BLaER1 treated with 17β-estradiol and CSF1 and Interleukin-3, amounts not matched to agents 10 nM and 100 nM (cell line): ENCODE measurements at regions not wholly inside any gene's neighbourhood (a gene's known extent, or its start where the extent isn't known, plus 50 kb on each side); places are given as distances from the start of the nearest gene placed in this dataset.
"Not testable (repeated sequence)": the region's sequence is repeated elsewhere in the genome, so short reads cannot be mapped to it uniquely, and the experiment has no call there.

Source experiments
- H3K27ac ChIP-seq, 11 experiments: shearing (Covaris generic); formaldehyde crosslinking; 2 replicates each; pipeline ENCODE4 v1.8.1; 2022
- H3K27me3 ChIP-seq, 11 experiments: shearing (Covaris generic); formaldehyde crosslinking; 2 replicates each; pipeline ENCODE4 v1.8.1; 2022
- H3K36me3 ChIP-seq, 11 experiments: shearing (Covaris generic); formaldehyde crosslinking; 2 replicates each; pipeline ENCODE4 v1.8.1; 2022
- H3K4me1 ChIP-seq, 10 experiments: shearing (Covaris generic); formaldehyde crosslinking; 2 replicates each; pipeline ENCODE4 v1.8.1; 2022
- H3K4me2 ChIP-seq, 11 experiments: shearing (Covaris generic); formaldehyde crosslinking; 2 replicates each; pipeline ENCODE4 v1.8.1; 2022
- H3K4me3 ChIP-seq, 10 experiments: shearing (Covaris generic); formaldehyde crosslinking; 2 replicates each; pipeline ENCODE4 v1.8.1; 2022
- H3K9ac ChIP-seq, 11 experiments: shearing (Covaris generic); formaldehyde crosslinking; 2 replicates each; pipeline ENCODE4 v1.8.1; 2022
- H3K9me3 ChIP-seq, 11 experiments: shearing (Covaris generic); formaldehyde crosslinking; replicated peaks in 1 of 11; 2 replicates each; pipeline ENCODE4 v1.8.1; 2022
- H4K20me1 ChIP-seq, 11 experiments: shearing (Covaris generic); formaldehyde crosslinking; 2 replicates each; pipeline ENCODE4 v1.8.1; 2022
- Cebpa-rat ChIP-seq, 11 experiments: shearing (Covaris generic); IDR thresholded peaks; 2 replicates each; pipeline ENCODE4 v1.8.1; 2022

- no peaks in the 10 kb centered on the region for H4K20me1 ChIP-seq
- no peaks in the 10 kb centered on the region for H3K9me3 ChIP-seq
- no peak for TF ChIP-seq Cebpa-rat (IDR thresholded peaks at IDR 0.05)
- no peaks in the 10 kb centered on the region for H3K27me3 ChIP-seq
- no peak overlapping the region for H3K4me2 ChIP-seq
- no peak overlapping the region for H3K27ac ChIP-seq
- H3K4me1 ChIP-seq: no peaks in the 10 kb centered on the region
- no peak overlapping the region for H3K4me3 ChIP-seq
- no peak overlapping the region for H3K9ac ChIP-seq
- H3K36me3 ChIP-seq: no peaks in the 10 kb centered on the region
These were observed 96.7 kb upstream of the LUZP2 start for GRCh38 chr11:24400059-24400665.

- no peak overlapping the region for H3K4me3 ChIP-seq
- no peaks in the 10 kb centered on the region for H3K36me3 ChIP-seq
- TF ChIP-seq Cebpa-rat (IDR thresholded peaks at IDR 0.05): no peak
- H3K4me1 ChIP-seq: no peaks in the 10 kb centered on the region
- H3K27ac ChIP-seq: no peak overlapping the region
- no peak overlapping the region for H3K9ac ChIP-seq
- no peaks in the 10 kb centered on the region for H3K27me3 ChIP-seq
- no peaks in the 10 kb centered on the region; a peak in 1 of 22 replicates for H4K20me1 ChIP-seq
- no peaks in the 10 kb centered on the region for H3K9me3 ChIP-seq
- no peak overlapping the region for H3K4me2 ChIP-seq
These were observed 90.5 kb upstream of the LUZP2 start for GRCh38 chr11:24406389-24406788.

- Histone ChIP-seq H3K4me3 (no peak overlapping the region), H3K4me2 (no peak overlapping the region), H4K20me1 (no peaks in the 10 kb centered on the region; a peak in 1 of 22 replicates), H3K27ac (no peak overlapping the region), H3K4me1 (no peaks in the 10 kb centered on the region), H3K36me3 (no peaks in the 10 kb centered on the region), H3K9ac (no peak overlapping the region), H3K27me3 (no peaks in the 10 kb centered on the region), H3K9me3 (no peaks in the 10 kb centered on the region)
- no peak for TF ChIP-seq Cebpa-rat (IDR thresholded peaks at IDR 0.05)
These were observed 89.9 kb upstream of the LUZP2 start for GRCh38 chr11:24406980-24407379.

- no peaks in the 10 kb centered on the region for H3K4me1 ChIP-seq
These were observed 89.1 kb upstream of the LUZP2 start for GRCh38 chr11:24407733-24408132.

GRCh38 chr11:24408202-24408601 is 88.7 kb upstream of the LUZP2 start:
- H3K9ac ChIP-seq: no peak overlapping the region
- H3K36me3 ChIP-seq: no peaks in the 10 kb centered on the region
- H3K27ac ChIP-seq: no peak overlapping the region
- no peak overlapping the region for H3K4me2 ChIP-seq
- no peak for TF ChIP-seq Cebpa-rat (IDR thresholded peaks at IDR 0.05)
- H3K4me3 ChIP-seq: no peak overlapping the region
- no peaks in the 10 kb centered on the region for H3K4me1 ChIP-seq
- H3K27me3 ChIP-seq: no peaks in the 10 kb centered on the region
- no peaks in the 10 kb centered on the region for H3K9me3 ChIP-seq
- no peaks in the 10 kb centered on the region; a peak in 1 of 22 replicates for H4K20me1 ChIP-seq

More at GRCh38 chr11:24407733-24408132, 89.1 kb upstream of the LUZP2 start:
- H3K27me3 ChIP-seq: no peaks in the 10 kb centered on the region
- H3K9ac ChIP-seq: no peak overlapping the region
- no peaks in the 10 kb centered on the region; a peak in 1 of 22 replicates for H4K20me1 ChIP-seq
- H3K9me3 ChIP-seq: no peaks in the 10 kb centered on the region
- no peak overlapping the region for H3K4me3 ChIP-seq
- H3K4me2 ChIP-seq: no peak overlapping the region
- no peaks in the 10 kb centered on the region for H3K36me3 ChIP-seq
- no peak overlapping the region for H3K27ac ChIP-seq
- no peak for TF ChIP-seq Cebpa-rat (IDR thresholded peaks at IDR 0.05)

- Histone ChIP-seq H3K9me3 (peaks cover 0 to 18% (median 11%) of the 10 kb centered on the region in 11 experiments; a peak in 11 of 22 replicates), H3K4me2 (no peak overlapping the region), H3K27ac (no peak overlapping the region), H3K27me3 (no peaks in the 10 kb centered on the region), H3K4me1 (no peaks in the 10 kb centered on the region), H3K36me3 (no peaks in the 10 kb centered on the region), H3K9ac (no peak overlapping the region), H3K4me3 (no peak overlapping the region), H4K20me1 (no peaks in the 10 kb centered on the region)
- TF ChIP-seq Cebpa-rat (IDR thresholded peaks at IDR 0.05): no peak
These were observed 85.1 kb upstream of the LUZP2 start for GRCh38 chr11:24411791-24412190.

GRCh38 chr11:24412722-24413121 is 84.1 kb upstream of the LUZP2 start:
- Histone ChIP-seq H3K4me1 (no peaks in the 10 kb centered on the region), H3K27me3 (no peaks in the 10 kb centered on the region), H3K36me3 (no peaks in the 10 kb centered on the region), H3K4me2 (no peak overlapping the region), H4K20me1 (no peaks in the 10 kb centered on the region), H3K4me3 (no peak overlapping the region), H3K9ac (no peak overlapping the region), H3K9me3 (peaks cover 0 to 18% (median 11%) of the 10 kb centered on the region in 11 experiments; a peak in 11 of 22 replicates), H3K27ac (no peak overlapping the region)
- no peak for TF ChIP-seq Cebpa-rat (IDR thresholded peaks at IDR 0.05)

- TF ChIP-seq Cebpa-rat (IDR thresholded peaks at IDR 0.05): no peak
- H3K27me3 ChIP-seq: no peaks in the 10 kb centered on the region
- H3K4me2 ChIP-seq: no peak overlapping the region
- H4K20me1 ChIP-seq: no peaks in the 10 kb centered on the region
- no peaks in the 10 kb centered on the region for H3K36me3 ChIP-seq
- peaks cover 0 to 18% (median 11%) of the 10 kb centered on the region in 11 experiments; a peak in 11 of 22 replicates for H3K9me3 ChIP-seq
- no peak overlapping the region for H3K9ac ChIP-seq
- no peak overlapping the region for H3K27ac ChIP-seq
- H3K4me1 ChIP-seq: no peaks in the 10 kb centered on the region
- no peak overlapping the region for H3K4me3 ChIP-seq
These were observed 83.5 kb upstream of the LUZP2 start for GRCh38 chr11:24413391-24413790.

- H4K20me1 ChIP-seq, H3K4me2 ChIP-seq, H3K27ac ChIP-seq, H3K4me1 ChIP-seq, H3K36me3 ChIP-seq, H3K9ac ChIP-seq, H3K27me3 ChIP-seq, H3K4me3 ChIP-seq: not testable (repeated sequence)
- H3K9me3 ChIP-seq: peaks cover 0 to 18% (median 11%) of the 10 kb centered on the region in 11 experiments; a peak in 11 of 22 replicates
These were observed 80.8 kb upstream of the LUZP2 start for GRCh38 chr11:24415955-24416636.

- H3K27me3 ChIP-seq: no peaks in the 10 kb centered on the region
- H3K36me3 ChIP-seq: no peaks in the 10 kb centered on the region
- no peaks in the 10 kb centered on the region for H4K20me1 ChIP-seq
- no peak overlapping the region for H3K27ac ChIP-seq
- H3K4me1 ChIP-seq: no peaks in the 10 kb centered on the region
- no peak for TF ChIP-seq Cebpa-rat (IDR thresholded peaks at IDR 0.05)
- H3K9me3 ChIP-seq: peaks cover 0 to under 1% (median 0%) of the 10 kb centered on the region in 11 experiments; a peak in 3 of 22 replicates
- H3K4me3 ChIP-seq: no peak overlapping the region
- H3K9ac ChIP-seq: no peak overlapping the region
- no peak overlapping the region for H3K4me2 ChIP-seq
These were observed 75.1 kb upstream of the LUZP2 start for GRCh38 chr11:24421766-24422165.
